ENCODE measurements at regions not wholly inside any gene's neighbourhood (a gene's known extent, or its start where the extent isn't known, plus 50 kb on each side); places are given as distances from the start of the nearest gene placed in this dataset.
"Not testable (repeated sequence)": the region's sequence is repeated elsewhere in the genome, so short reads cannot be mapped to it uniquely, and the experiment has no call there.

- no peak for DNase-seq (ENCODE audit: low spot score)
Measured at GRCh38 chr6:84871925-84872324, 107.5 kb upstream of the TBX18 start.

GRCh38 chr6:84870672-84871071, 106.3 kb upstream of the TBX18 start:
- no peak for DNase-seq (ENCODE audit: low spot score)

GRCh38 chr6:84868149-84868548, 103.8 kb upstream of the TBX18 start:
- DNase-seq (ENCODE audit: low spot score), result no peak

GRCh38 chr6:84867521-84867920, 103.1 kb upstream of the TBX18 start:
- DNase-seq (ENCODE audit: low spot score), result peak; percentile 53

- no peak for DNase-seq (ENCODE audit: low spot score)
Measured at GRCh38 chr6:84866715-84867114, 102.3 kb upstream of the TBX18 start.

- not testable (repeated sequence) for DNase-seq (ENCODE audit: low spot score)
Measured at GRCh38 chr6:84865372-84865771, 101.0 kb upstream of the TBX18 start.

- DNase-seq (ENCODE audit: low spot score), result no peak
Measured at GRCh38 chr6:84862843-84863242, 98.4 kb upstream of the TBX18 start.

- no peak for DNase-seq (ENCODE audit: low spot score)
Measured at GRCh38 chr6:84860920-84861319, 96.5 kb upstream of the TBX18 start.

- no peak for DNase-seq (ENCODE audit: low spot score)
Measured at GRCh38 chr6:84860509-84860908, 96.1 kb upstream of the TBX18 start.

GRCh38 chr6:84854811-84855400, 90.5 kb upstream of the TBX18 start:
- no peak for DNase-seq (ENCODE audit: low spot score)

GRCh38 chr6:84853901-84854300, 89.5 kb upstream of the TBX18 start:
- DNase-seq (ENCODE audit: low spot score), result no peak

GRCh38 chr6:84848960-84849359, 84.6 kb upstream of the TBX18 start:
- DNase-seq (ENCODE audit: low spot score), result no peak

- DNase-seq (ENCODE audit: low spot score), result no peak
Measured at GRCh38 chr6:84847390-84848160, 83.2 kb upstream of the TBX18 start.

GRCh38 chr6:84842525-84843166, 78.2 kb upstream of the TBX18 start:
- peak; percentile 19 for DNase-seq (ENCODE audit: low spot score)

GRCh38 chr6:84837068-84837866, 72.9 kb upstream of the TBX18 start:
- DNase-seq (ENCODE audit: low spot score), result not testable (repeated sequence)

GRCh38 chr6:84836366-84836765, 72.0 kb upstream of the TBX18 start:
- no peak for DNase-seq (ENCODE audit: low spot score)

- DNase-seq (ENCODE audit: low spot score), result no peak
Measured at GRCh38 chr6:84835340-84835739, 70.9 kb upstream of the TBX18 start.

- not testable (repeated sequence) for DNase-seq (ENCODE audit: low spot score)
Measured at GRCh38 chr6:84831924-84832323, 67.5 kb upstream of the TBX18 start.

GRCh38 chr6:84825461-84825860, 61.1 kb upstream of the TBX18 start:
- peak; percentile 53 for DNase-seq (ENCODE audit: low spot score)

- DNase-seq (ENCODE audit: low spot score), result not testable (repeated sequence)
Measured at GRCh38 chr6:84821314-84821713, 56.9 kb upstream of the TBX18 start.

GRCh38 chr6:84816741-84817140, 52.3 kb upstream of the TBX18 start:
- DNase-seq (ENCODE audit: low spot score), result no peak
